ENCODE measurements at regions not wholly inside any gene's neighbourhood (a gene's known extent, or its start where the extent isn't known, plus 50 kb on each side); places are given as distances from the start of the nearest gene placed in this dataset.

- peaks cover 3% of the 10 kb centered on the region for H3K9me3 Mint-ChIP-seq
- no peaks in the 10 kb centered on the region for H3K36me3 Mint-ChIP-seq (ENCODE audit: low read depth)
- no peak overlapping the region for H3K27ac Mint-ChIP-seq
- no peaks in the 10 kb centered on the region for H3K27me3 Mint-ChIP-seq
- no peak overlapping the region for H3K4me3 Mint-ChIP-seq
- no peak for DNase-seq
- no peaks in the 10 kb centered on the region for H3K4me1 Mint-ChIP-seq (ENCODE audit: low read depth)
These were observed 565.8 kb downstream of the TLE1 start for GRCh38 chr9:81123526-81123925.

DNA sequence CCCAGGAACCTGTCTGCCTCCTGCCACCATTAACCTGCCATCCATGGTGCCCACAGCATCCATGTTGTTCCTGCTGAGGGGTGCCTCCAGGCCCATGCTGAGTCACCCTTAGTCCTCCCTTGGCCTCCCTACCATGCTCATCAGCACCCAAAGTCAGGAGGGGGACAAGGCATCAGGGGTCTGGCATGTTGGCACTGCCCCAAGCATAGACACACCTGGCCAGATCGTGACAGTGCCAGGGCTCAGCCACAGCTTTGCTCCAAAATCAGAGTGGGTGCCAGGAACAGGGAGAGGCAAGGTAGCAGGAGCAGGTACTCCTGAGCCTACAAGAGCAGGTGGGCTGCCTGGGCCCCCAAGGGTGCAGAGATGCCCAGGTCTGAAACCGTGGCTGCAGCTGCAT is 566.6 kb downstream of the TLE1 start:
- Mint-ChIP-seq H3K9me3 (peaks cover 4% of the 10 kb centered on the region), H3K4me1 (ENCODE audit: low read depth) (no peaks in the 10 kb centered on the region), H3K27me3 (no peaks in the 10 kb centered on the region), H3K36me3 (ENCODE audit: low read depth) (no peaks in the 10 kb centered on the region), H3K4me3 (no peak overlapping the region), H3K27ac (no peak overlapping the region)
- no peak for DNase-seq

GRCh38 chr9:81119591-81119990 is 569.8 kb downstream of the TLE1 start:
- no peak for DNase-seq
- H3K27me3 Mint-ChIP-seq: peaks cover 3% of the 10 kb centered on the region
- no peak overlapping the region for H3K4me3 Mint-ChIP-seq
- no peak overlapping the region for H3K27ac Mint-ChIP-seq
- H3K36me3 Mint-ChIP-seq (ENCODE audit: low read depth): no peaks in the 10 kb centered on the region
- H3K4me1 Mint-ChIP-seq (ENCODE audit: low read depth): no peaks in the 10 kb centered on the region
- peaks cover 4% of the 10 kb centered on the region for H3K9me3 Mint-ChIP-seq

- H3K36me3 Mint-ChIP-seq (ENCODE audit: low read depth): no peaks in the 10 kb centered on the region
- H3K4me1 Mint-ChIP-seq (ENCODE audit: low read depth): peaks cover 5% of the 10 kb centered on the region
- no peak overlapping the region for H3K4me3 Mint-ChIP-seq
- H3K27ac Mint-ChIP-seq: no peak overlapping the region
- peaks cover 3% of the 10 kb centered on the region for H3K27me3 Mint-ChIP-seq
- no peak for DNase-seq
- peaks cover 4% of the 10 kb centered on the region for H3K9me3 Mint-ChIP-seq
These were observed 570.9 kb downstream of the TLE1 start for GRCh38 chr9:81118416-81118815.

GRCh38 chr9:81116340-81117137 is 572.8 kb downstream of the TLE1 start:
- peaks cover 7% of the 10 kb centered on the region for H3K4me1 Mint-ChIP-seq (ENCODE audit: low read depth)
- H3K27ac Mint-ChIP-seq: no peak overlapping the region
- H3K4me3 Mint-ChIP-seq: no peak overlapping the region
- no peak for DNase-seq
- H3K27me3 Mint-ChIP-seq: peaks cover 3% of the 10 kb centered on the region
- H3K9me3 Mint-ChIP-seq: peaks cover 2% of the 10 kb centered on the region
- no peaks in the 10 kb centered on the region for H3K36me3 Mint-ChIP-seq (ENCODE audit: low read depth)

GRCh38 chr9:81113453-81114124 is 575.8 kb downstream of the TLE1 start:
- DNase-seq: no peak
- H3K9me3 Mint-ChIP-seq: peaks cover 2% of the 10 kb centered on the region
- H3K4me3 Mint-ChIP-seq: no peak overlapping the region
- no peaks in the 10 kb centered on the region for H3K36me3 Mint-ChIP-seq (ENCODE audit: low read depth)
- H3K27ac Mint-ChIP-seq: no peak overlapping the region
- peaks cover 7% of the 10 kb centered on the region for H3K4me1 Mint-ChIP-seq (ENCODE audit: low read depth)
- H3K27me3 Mint-ChIP-seq: peaks cover 3% of the 10 kb centered on the region

DNA sequence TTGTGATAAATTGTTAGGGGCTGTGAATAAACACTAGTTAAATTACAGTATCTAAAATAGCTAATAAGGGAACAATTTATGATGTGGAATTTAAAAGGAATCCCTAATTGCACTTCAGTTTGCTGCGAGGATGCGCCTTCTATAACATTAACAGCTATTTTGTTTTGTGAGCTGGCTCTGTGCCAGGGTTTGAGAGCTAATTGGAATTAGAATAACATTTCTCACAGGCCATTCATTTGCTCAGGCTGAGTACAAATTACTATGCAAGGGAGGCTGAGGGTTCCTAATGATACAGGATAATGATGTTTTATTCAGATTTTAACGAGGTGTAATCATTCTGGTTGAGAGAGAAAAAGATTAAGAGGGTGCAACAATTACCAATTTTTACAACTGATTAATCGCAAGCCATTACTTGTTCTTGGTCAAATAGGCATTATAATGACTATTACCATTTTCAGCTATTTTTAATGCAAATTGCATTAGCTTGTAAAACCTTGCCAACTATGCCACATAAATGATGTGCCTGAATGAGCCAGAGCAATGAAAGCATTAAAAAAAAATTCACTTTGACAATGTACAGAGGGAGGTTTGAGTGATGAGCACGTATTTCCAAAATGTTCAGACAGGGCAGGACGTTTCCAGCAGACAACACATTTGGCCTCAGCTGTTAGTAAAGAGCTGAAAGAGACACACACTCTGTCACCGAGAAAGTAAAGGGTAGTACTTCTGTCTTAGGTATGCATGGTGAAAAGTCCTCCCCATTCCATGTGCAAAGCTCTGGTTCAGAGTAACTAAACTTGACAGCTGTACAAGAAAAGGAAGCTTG is 576.5 kb downstream of the TLE1 start:
- no peak overlapping the region for H3K27ac Mint-ChIP-seq
- peaks cover 7% of the 10 kb centered on the region for H3K4me1 Mint-ChIP-seq (ENCODE audit: low read depth)
- H3K4me3 Mint-ChIP-seq: no peak overlapping the region
- no peaks in the 10 kb centered on the region for H3K36me3 Mint-ChIP-seq (ENCODE audit: low read depth)
- DNase-seq: no peak
- peaks cover 3% of the 10 kb centered on the region for H3K27me3 Mint-ChIP-seq
- H3K9me3 Mint-ChIP-seq: no peaks in the 10 kb centered on the region

DNA sequence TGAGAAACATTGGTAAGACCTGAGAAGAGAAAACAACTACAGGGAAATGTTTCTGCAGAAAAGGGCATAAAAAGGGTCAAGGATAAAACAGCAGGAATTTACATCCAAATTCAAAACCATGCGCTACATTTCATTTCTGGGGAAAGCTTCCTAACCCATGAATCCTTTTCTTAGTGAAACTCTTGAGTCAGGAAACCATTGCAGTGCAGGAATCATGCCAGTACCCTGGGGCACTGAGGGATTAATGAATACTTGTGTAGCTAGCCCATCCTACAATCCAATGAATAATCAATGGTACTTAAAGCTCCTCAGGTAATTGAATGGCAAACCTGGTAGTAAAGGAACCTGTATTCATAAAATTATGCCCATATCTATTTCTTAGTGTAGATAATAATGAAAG is 580.5 kb downstream of the TLE1 start:
- DNase-seq: no peak
- Mint-ChIP-seq H3K36me3 (ENCODE audit: low read depth) (no peaks in the 10 kb centered on the region), H3K4me3 (no peak overlapping the region), H3K27ac (no peak overlapping the region), H3K4me1 (ENCODE audit: low read depth) (peaks cover 6% of the 10 kb centered on the region), H3K27me3 (no peaks in the 10 kb centered on the region), H3K9me3 (no peaks in the 10 kb centered on the region)

DNA sequence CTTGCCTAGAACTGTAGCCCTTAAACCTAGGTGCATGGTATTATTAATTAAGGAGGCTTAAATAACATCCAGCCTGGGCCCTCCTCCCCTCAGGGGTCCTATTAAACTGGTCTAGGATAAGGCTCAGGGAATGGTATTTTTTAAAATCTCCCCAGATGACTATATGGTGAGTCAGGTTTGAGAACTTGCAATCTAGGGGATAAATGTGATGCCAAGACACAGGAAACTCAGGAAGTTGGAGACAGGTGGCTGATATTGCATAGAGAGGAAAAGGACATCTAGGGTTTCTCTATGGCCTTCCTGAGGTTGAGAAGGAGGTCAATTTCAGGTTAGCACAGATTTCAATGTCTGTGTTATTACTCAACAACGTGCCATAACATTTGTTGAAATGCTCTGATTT is 581.0 kb downstream of the TLE1 start:
- no peak overlapping the region for H3K27ac Mint-ChIP-seq
- no peak for DNase-seq
- H3K4me3 Mint-ChIP-seq: no peak overlapping the region
- no peaks in the 10 kb centered on the region for H3K36me3 Mint-ChIP-seq (ENCODE audit: low read depth)
- H3K4me1 Mint-ChIP-seq (ENCODE audit: low read depth): peaks cover 2% of the 10 kb centered on the region
- no peaks in the 10 kb centered on the region for H3K9me3 Mint-ChIP-seq
- H3K27me3 Mint-ChIP-seq: no peaks in the 10 kb centered on the region

DNA sequence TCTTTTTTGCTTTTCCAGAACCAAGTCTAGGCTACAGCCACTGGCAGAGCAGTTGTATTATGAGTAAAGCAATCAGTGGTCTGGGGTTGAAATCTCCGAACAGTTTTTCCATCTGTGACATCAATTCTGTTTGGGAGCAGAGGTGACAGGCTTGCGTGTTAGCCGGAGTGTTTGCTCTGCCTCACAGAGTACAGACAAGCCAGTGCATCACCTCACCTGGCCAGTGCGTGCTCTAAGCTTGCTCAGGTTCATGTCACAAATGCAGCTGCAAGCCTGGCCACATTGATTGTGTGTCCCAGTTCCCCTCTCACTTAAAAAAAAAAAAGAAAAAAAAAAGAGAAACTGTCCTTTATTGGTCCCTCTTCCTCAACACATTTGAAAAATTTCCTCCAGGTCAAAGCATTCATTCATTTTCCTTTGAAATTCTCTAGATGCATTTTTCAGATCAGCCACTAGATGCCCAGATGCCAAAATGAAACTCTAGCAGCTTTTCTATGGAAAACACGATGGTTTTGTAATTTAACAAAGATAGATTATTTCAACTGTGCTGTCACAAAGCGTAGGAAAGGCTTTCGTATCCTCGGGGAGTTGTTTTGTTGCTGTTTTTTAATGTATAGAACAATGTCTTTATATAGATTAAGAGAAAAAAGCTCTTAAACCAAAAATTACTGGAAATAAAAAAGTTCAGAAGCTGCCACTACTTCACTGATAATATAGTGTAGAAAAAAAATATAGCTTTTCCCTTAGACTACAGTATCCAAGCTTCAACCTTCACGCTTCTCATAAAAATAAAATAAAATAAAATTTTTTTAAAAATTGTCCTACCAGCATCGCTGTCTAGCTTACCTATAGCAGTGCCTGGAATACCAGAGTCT is 585.5 kb downstream of the TLE1 start:
- Mint-ChIP-seq H3K4me3 (no peak overlapping the region), H3K27me3 (no peaks in the 10 kb centered on the region), H3K4me1 (ENCODE audit: low read depth) (no peaks in the 10 kb centered on the region), H3K36me3 (ENCODE audit: low read depth) (no peaks in the 10 kb centered on the region), H3K27ac (no peak overlapping the region), H3K9me3 (peaks cover 11% of the 10 kb centered on the region)
- DNase-seq: no peak

DNA sequence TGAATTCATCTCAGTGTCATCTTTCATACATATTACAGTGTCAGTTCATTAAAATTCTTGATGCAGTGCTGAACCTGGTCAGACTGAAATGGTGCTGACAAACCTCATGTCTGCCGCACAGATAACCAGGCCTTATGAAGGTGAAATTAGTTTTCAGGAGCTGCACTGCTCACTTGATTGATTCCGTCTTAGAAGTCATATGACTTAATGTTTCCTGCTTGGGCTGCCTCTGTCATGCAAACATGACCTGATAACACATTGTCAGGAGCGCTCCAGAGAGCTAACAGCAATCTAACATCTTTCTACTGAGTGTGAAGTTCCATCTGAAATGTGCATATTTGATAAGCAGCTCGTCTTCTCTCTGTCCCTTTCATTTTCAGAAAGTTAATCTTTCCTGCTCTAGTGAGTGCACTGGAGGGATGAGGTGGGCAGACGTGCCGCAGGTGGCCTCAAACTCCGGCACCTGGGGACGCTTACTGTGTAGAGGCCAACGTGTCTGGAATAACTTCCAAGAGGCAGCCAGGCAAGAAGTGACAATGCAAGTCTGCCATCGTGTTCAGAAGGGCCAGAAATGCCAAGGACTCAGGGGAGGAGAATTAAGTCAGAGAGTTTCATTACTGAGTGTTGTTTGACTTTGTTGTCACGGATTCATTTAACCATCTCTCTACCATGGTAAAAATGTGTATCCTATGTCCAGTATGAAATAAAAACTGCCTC is 592.1 kb downstream of the TLE1 start:
- no peak for DNase-seq
- Mint-ChIP-seq H3K9me3 (peaks cover 19% of the 10 kb centered on the region), H3K4me1 (ENCODE audit: low read depth) (no peaks in the 10 kb centered on the region), H3K36me3 (ENCODE audit: low read depth) (no peaks in the 10 kb centered on the region), H3K4me3 (no peak overlapping the region), H3K27me3 (no peaks in the 10 kb centered on the region), H3K27ac (no peak overlapping the region)

GRCh38 chr9:81096625-81097024 is 592.7 kb downstream of the TLE1 start:
- Mint-ChIP-seq H3K27ac (no peak overlapping the region), H3K36me3 (ENCODE audit: low read depth) (no peaks in the 10 kb centered on the region), H3K27me3 (no peaks in the 10 kb centered on the region), H3K4me1 (ENCODE audit: low read depth) (no peaks in the 10 kb centered on the region), H3K4me3 (no peak overlapping the region), H3K9me3 (peaks cover 19% of the 10 kb centered on the region)
- no peak for DNase-seq

GRCh38 chr9:81092057-81092456 is 597.3 kb downstream of the TLE1 start:
- Mint-ChIP-seq H3K27me3 (no peaks in the 10 kb centered on the region), H3K27ac (no peak overlapping the region), H3K4me3 (no peak overlapping the region), H3K4me1 (ENCODE audit: low read depth) (no peaks in the 10 kb centered on the region), H3K9me3 (peaks cover 4% of the 10 kb centered on the region), H3K36me3 (ENCODE audit: low read depth) (no peaks in the 10 kb centered on the region)
- no peak for DNase-seq
